ENCODE measurements at regions not wholly inside any gene's neighbourhood (a gene's known extent, or its start where the extent isn't known, plus 50 kb on each side); places are given as distances from the start of the nearest gene placed in this dataset.
"Not testable (repeated sequence)": the region's sequence is repeated elsewhere in the genome, so short reads cannot be mapped to it uniquely, and the experiment has no call there.

GRCh38 chr3:67064105-67064504 is 66.0 kb downstream of the KBTBD8 start:
- DNase-seq, result no peak
- intact Hi-C loops (cut with DNase I; ENCODE audit: low total_unique reads), result no loop called here
- Histone ChIP-seq H3K9me3 (peaks cover 0 to 12% (median 0%) of the 10 kb centered on the region in 8 donors), H3K4me3 (no peak overlapping the region), H3K27me3 (replicated peaks in 1 of 7) (no peaks in the 10 kb centered on the region), H3K4me1 (no peaks in the 10 kb centered on the region), H3K27ac (no peak overlapping the region), H3K36me3 (no peaks in the 10 kb centered on the region)
- WGBS, 5 donors, result 68 to 77% (median 74%) methylated on average over 3 of the region's 3 CpGs
- TF ChIP-seq POLR2A (IDR thresholded peaks at IDR 0.05) (no peak), POLR2AphosphoS5 (IDR thresholded peaks at IDR 0.05) (no peak)
- TF ChIP-seq, protein P1, sequence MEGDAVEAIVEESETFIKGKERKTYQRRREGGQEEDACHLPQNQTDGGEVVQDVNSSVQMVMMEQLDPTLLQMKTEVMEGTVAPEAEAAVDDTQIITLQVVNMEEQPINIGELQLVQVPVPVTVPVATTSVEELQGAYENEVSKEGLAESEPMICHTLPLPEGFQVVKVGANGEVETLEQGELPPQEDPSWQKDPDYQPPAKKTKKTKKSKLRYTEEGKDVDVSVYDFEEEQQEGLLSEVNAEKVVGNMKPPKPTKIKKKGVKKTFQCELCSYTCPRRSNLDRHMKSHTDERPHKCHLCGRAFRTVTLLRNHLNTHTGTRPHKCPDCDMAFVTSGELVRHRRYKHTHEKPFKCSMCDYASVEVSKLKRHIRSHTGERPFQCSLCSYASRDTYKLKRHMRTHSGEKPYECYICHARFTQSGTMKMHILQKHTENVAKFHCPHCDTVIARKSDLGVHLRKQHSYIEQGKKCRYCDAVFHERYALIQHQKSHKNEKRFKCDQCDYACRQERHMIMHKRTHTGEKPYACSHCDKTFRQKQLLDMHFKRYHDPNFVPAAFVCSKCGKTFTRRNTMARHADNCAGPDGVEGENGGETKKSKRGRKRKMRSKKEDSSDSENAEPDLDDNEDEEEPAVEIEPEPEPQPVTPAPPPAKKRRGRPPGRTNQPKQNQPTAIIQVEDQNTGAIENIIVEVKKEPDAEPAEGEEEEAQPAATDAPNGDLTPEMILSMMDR (IDR thresholded peaks at IDR 0.05 in 8 of 11, conservative IDR thresholded peaks at IDR 0.05 in 3 of 11), result no peak

- Histone ChIP-seq H3K27ac (no peak overlapping the region), H3K4me1 (no peaks in the 10 kb centered on the region), H3K9me3 (no peaks in the 10 kb centered on the region), H3K4me3 (no peak overlapping the region), H3K27me3 (replicated peaks in 1 of 7) (no peaks in the 10 kb centered on the region), H3K36me3 (no peaks in the 10 kb centered on the region)
- 69 to 87% (median 79%) methylated on average over 4 of the region's 4 CpGs for WGBS, 5 donors
- no peak for DNase-seq
- intact Hi-C loops (cut with DNase I; ENCODE audit: low total_unique reads), result no loop called here
- TF ChIP-seq, protein P1 (IDR thresholded peaks at IDR 0.05 in 8 of 11, conservative IDR thresholded peaks at IDR 0.05 in 3 of 11), result no peak
- no peak for TF ChIP-seq POLR2AphosphoS5 (IDR thresholded peaks at IDR 0.05)
- TF ChIP-seq POLR2A (IDR thresholded peaks at IDR 0.05), result no peak
These were observed 69.1 kb downstream of the KBTBD8 start for GRCh38 chr3:67067251-67067650.

DNA sequence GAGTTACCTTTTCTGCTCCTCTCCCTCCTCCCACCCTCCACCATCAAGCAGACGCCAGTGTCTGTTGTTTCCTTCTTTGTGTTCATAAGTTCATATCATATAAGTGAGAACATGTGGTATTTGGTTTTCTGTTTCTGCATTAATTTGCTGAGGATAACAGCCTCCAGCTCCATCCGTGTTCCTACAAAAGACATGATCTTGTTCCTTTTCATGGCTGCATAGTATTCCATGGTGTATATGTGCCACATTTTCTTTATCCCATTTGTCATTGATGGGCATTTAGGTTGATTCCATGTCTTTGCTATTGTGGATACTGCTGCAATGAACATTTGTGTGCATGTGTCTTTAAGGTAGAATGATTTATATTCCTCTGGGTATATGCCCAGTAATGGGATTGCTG is 74.5 kb downstream of the KBTBD8 start:
- H3K9me3 ChIP-seq; intact Hi-C loops (cut with DNase I; ENCODE audit: low total_unique reads); H3K36me3 ChIP-seq; H3K27me3 ChIP-seq (replicated peaks in 1 of 7); H3K27ac ChIP-seq; DNase-seq; H3K4me3 ChIP-seq; H3K4me1 ChIP-seq: not testable (repeated sequence)
- WGBS, 5 donors, result 89 to 97% (median 94%) methylated on average over 2 of the region's 2 CpGs

GRCh38 chr3:67073812-67074211 is 75.7 kb downstream of the KBTBD8 start:
- intact Hi-C loops (cut with DNase I; ENCODE audit: low total_unique reads), result no loop called here
- 82 to 97% (median 91%) methylated on average over 1 of the region's 1 CpG for WGBS, 5 donors
- H3K27ac ChIP-seq, result no peak overlapping the region
- H3K27me3 ChIP-seq (replicated peaks in 1 of 7), result no peaks in the 10 kb centered on the region
- no peaks in the 10 kb centered on the region for H3K36me3 ChIP-seq
- H3K9me3 ChIP-seq, result peaks cover 0 to 5% (median 2%) of the 10 kb centered on the region in 8 donors
- H3K4me1 ChIP-seq, result peaks cover 0 to 3% (median 0%) of the 10 kb centered on the region in 6 donors
- no peak for DNase-seq
- TF ChIP-seq POLR2AphosphoS5 (IDR thresholded peaks at IDR 0.05) (no peak), POLR2A (IDR thresholded peaks at IDR 0.05) (no peak)
- TF ChIP-seq, protein P1 (IDR thresholded peaks at IDR 0.05 in 8 of 11, conservative IDR thresholded peaks at IDR 0.05 in 3 of 11), result no peak
- H3K4me3 ChIP-seq, result no peak overlapping the region

DNA sequence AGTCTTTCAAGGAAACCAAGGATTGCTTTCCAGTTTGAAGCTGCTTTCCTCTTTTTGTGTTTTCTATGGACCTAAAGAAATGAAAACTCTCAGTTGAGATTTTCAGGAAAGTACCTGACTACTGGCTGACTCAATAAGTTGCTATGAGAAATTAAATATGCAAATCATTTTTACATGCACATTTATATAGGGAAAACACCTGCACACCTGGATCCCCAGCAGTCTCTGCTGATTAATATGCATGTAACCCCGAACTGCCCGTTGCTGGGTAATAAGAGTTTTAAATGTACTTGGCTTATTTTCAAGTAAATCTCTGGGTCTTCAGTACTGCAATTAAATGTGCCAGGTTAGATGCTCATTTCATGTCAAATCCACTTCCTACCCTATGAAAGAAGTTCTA is 77.2 kb downstream of the KBTBD8 start:
- intact Hi-C loops (cut with DNase I; ENCODE audit: low total_unique reads), result no loop called here
- Histone ChIP-seq H3K36me3 (no peaks in the 10 kb centered on the region), H3K4me1 (peaks cover 0 to 3% (median 0%) of the 10 kb centered on the region in 6 donors), H3K27me3 (replicated peaks in 1 of 7) (no peaks in the 10 kb centered on the region), H3K27ac (no peak overlapping the region), H3K4me3 (no peak overlapping the region), H3K9me3 (peaks cover 0 to 5% (median 2%) of the 10 kb centered on the region in 8 donors)
- DNase-seq, result no peak
- WGBS, 5 donors, result 53 to 72% (median 67%) methylated on average over 2 of the region's 2 CpGs
- TF ChIP-seq POLR2AphosphoS5 (IDR thresholded peaks at IDR 0.05), result no peak
- TF ChIP-seq, protein P1 (IDR thresholded peaks at IDR 0.05 in 8 of 11, conservative IDR thresholded peaks at IDR 0.05 in 3 of 11), result no peak
- no peak for TF ChIP-seq POLR2A (IDR thresholded peaks at IDR 0.05)
